SK-N-SH treated with all-trans-retinoic acid at 6 μM for 48 hours (cell line): ENCODE measurements at regions not wholly inside any gene's neighbourhood (a gene's known extent, or its start where the extent isn't known, plus 50 kb on each side); places are given as distances from the start of the nearest gene placed in this dataset.

Source experiments
- ATAC-seq: fragments of 200-7000 bp; cut with Tn5 transposase; 3 replicates; pipeline ENCODE4 v1.9.1; 2020; ENCODE audit warnings: mild to moderate bottlenecking, moderate library complexity
- ARNTL ChIP-seq: fragments of 450-650 bp; formaldehyde crosslinking; IDR thresholded peaks from 2 replicates; pipeline ENCODE4 v1.5.0; 2020; ENCODE audit warnings: low read depth, mild to moderate bottlenecking, moderate library complexity, borderline replicate concordance
- BACH2 ChIP-seq: fragments of 250-450 bp; sonication (Bioruptor Pico); IDR thresholded peaks from 2 replicates; pipeline ENCODE4 v1.9.0; 2021; ENCODE audit warnings: mild to moderate bottlenecking, borderline replicate concordance
- CSDC2 ChIP-seq: fragments of 250-450 bp; sonication (Bioruptor Pico); IDR thresholded peaks from 2 replicates; pipeline ENCODE4 v1.5.0; 2020; ENCODE audit warnings: mild to moderate bottlenecking, moderate library complexity
- ESRRG ChIP-seq: fragments of 250-450 bp; sonication (Bioruptor Pico); IDR thresholded peaks from 2 replicates; pipeline ENCODE4 v1.6.1; 2021; ENCODE audit warnings: mild to moderate bottlenecking
- GLIS3 ChIP-seq: fragments of 250-450 bp; sonication (Bioruptor Pico); IDR thresholded peaks from 2 replicates; pipeline ENCODE4 v1.5.0; 2020; ENCODE audit warnings: mild to moderate bottlenecking, moderate library complexity
- ISL1 ChIP-seq: fragments of 250-450 bp; sonication (Bioruptor Pico); IDR thresholded peaks from 2 replicates; pipeline ENCODE4 v2.1.2; 2022; ENCODE audit warnings: mild to moderate bottlenecking, moderate library complexity
- OSR1 ChIP-seq: fragments of 250-450 bp; sonication (Bioruptor Pico); IDR thresholded peaks from 2 replicates; pipeline ENCODE4 v1.8.0; 2022; ENCODE audit warnings: moderate library complexity, mild to moderate bottlenecking, inconsistent platforms
- PPARA ChIP-seq: fragments of 250-450 bp; sonication (Bioruptor Pico); IDR thresholded peaks from 2 replicates; pipeline ENCODE4 v1.5.0; 2020; ENCODE audit warnings: mild to moderate bottlenecking, borderline replicate concordance
- RARB ChIP-seq: fragments of 250-450 bp; sonication (Bioruptor Pico); IDR thresholded peaks from 2 replicates; pipeline ENCODE4 v1.8.0; 2021; ENCODE audit warnings: mild to moderate bottlenecking, moderate library complexity
- SNAI2 ChIP-seq: fragments of 250-450 bp; sonication (Bioruptor Pico); IDR thresholded peaks from 2 replicates; pipeline ENCODE4 v1.5.0; 2020; ENCODE audit warnings: mild to moderate bottlenecking, moderate library complexity
- TCF4 ChIP-seq: fragments of 250-450 bp; sonication (Bioruptor Pico); IDR thresholded peaks from 2 replicates; pipeline ENCODE4 v1.8.0; 2021; ENCODE audit warnings: mild to moderate bottlenecking, moderate library complexity, borderline replicate concordance
- TOX ChIP-seq: fragments of 250-450 bp; sonication (Bioruptor Pico); IDR thresholded peaks from 2 replicates; pipeline ENCODE4 v1.8.0; 2021; ENCODE audit warnings: mild to moderate bottlenecking, moderate library complexity, borderline replicate concordance
- ZC3H10 ChIP-seq: fragments of 250-450 bp; sonication (Bioruptor Pico); IDR thresholded peaks from 2 replicates; pipeline ENCODE4 v1.5.1; 2021; ENCODE audit warnings: mild to moderate bottlenecking, moderate library complexity
- ZFP3 ChIP-seq: fragments of 250-450 bp; sonication (Bioruptor Pico); IDR thresholded peaks from 2 replicates; pipeline ENCODE4 v1.5.0; 2020; ENCODE audit warnings: mild to moderate bottlenecking, moderate library complexity
- ZNF565 ChIP-seq: fragments of 450-650 bp; formaldehyde crosslinking; conservative IDR thresholded peaks from 2 replicates; pipeline ENCODE4 v1.5.0; 2020; ENCODE audit warnings: low read depth, mild to moderate bottlenecking, moderate library complexity
- ZNF70 ChIP-seq: fragments of 450-650 bp; formaldehyde crosslinking; IDR thresholded peaks from 2 replicates; pipeline ENCODE4 v1.5.0; 2020; ENCODE audit warnings: mild to moderate bottlenecking, moderate library complexity
- ZNF8 ChIP-seq: fragments of 450-650 bp; formaldehyde crosslinking; IDR thresholded peaks from 2 replicates; pipeline ENCODE4 v1.5.0; 2020; ENCODE audit warnings: mild to moderate bottlenecking, moderate library complexity
- TF ChIP-seq, protein P1 (sequence below): fragments of 250-450 bp; sonication (Bioruptor Pico); IDR thresholded peaks from 2 replicates; pipeline ENCODE4 v1.5.1; 2020; ENCODE audit warnings: low read depth, mild to moderate bottlenecking, moderate library complexity
- TF ChIP-seq, protein P2 (sequence below): fragments of 250-450 bp; sonication (Bioruptor Pico); IDR thresholded peaks from 2 replicates; pipeline ENCODE4 v1.8.0; 2020; ENCODE audit warnings: mild to moderate bottlenecking, moderate library complexity, borderline replicate concordance
- TF ChIP-seq, protein P3 (sequence below): fragments of 250-450 bp; sonication (Bioruptor Pico); IDR thresholded peaks from 2 replicates; pipeline ENCODE4 v1.5.0; 2020; ENCODE audit warnings: mild to moderate bottlenecking, moderate library complexity
- TF ChIP-seq, protein P4 (sequence below): fragments of 250-450 bp; sonication (Bioruptor Pico); IDR thresholded peaks from 2 replicates; pipeline ENCODE4 v1.5.1; 2021; ENCODE audit warnings: mild to moderate bottlenecking, moderate library complexity
- TF ChIP-seq, protein P5 (sequence below): fragments of 250-450 bp; sonication (Bioruptor Pico); IDR thresholded peaks from 2 replicates; pipeline ENCODE4 v1.8.0; 2021; ENCODE audit warnings: low read depth, mild to moderate bottlenecking, moderate library complexity, borderline replicate concordance

DNA sequence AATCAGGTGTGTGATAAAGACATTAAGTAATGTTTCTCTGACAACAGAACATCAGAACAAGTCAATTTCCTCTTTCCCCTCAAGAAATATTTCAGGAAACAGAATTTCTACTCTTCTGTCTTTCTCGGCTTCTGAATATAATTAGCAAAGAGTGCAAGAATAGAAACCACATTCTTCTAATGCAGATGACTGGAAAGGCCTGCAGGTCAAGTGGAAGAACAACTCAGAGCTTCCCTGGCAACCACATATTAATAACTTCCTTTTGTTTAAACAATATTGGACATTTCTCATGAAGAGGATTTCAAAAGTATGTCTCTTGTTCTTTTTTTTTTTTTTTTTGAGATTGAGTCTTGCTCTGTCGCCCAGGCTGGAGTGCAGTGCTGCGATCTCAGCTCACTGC is 225.5 kb downstream of the PARM1 start:
- no peak for ATAC-seq
- TF ChIP-seq GLIS3 (CRISPR knock-in tag) (no peak), ZC3H10 (CRISPR knock-in tag) (no peak), BACH2 (no peak), PPARA (CRISPR knock-in tag) (no peak), ZNF8 (CRISPR knock-in tag) (no peak), ZFP3 (CRISPR knock-in tag) (no peak), OSR1 (CRISPR knock-in tag) (no peak), TCF4 (CRISPR knock-in tag) (no peak), TOX (CRISPR knock-in tag) (no peak), ARNTL (CRISPR knock-in tag) (no peak)
- TF ChIP-seq, protein P1, sequence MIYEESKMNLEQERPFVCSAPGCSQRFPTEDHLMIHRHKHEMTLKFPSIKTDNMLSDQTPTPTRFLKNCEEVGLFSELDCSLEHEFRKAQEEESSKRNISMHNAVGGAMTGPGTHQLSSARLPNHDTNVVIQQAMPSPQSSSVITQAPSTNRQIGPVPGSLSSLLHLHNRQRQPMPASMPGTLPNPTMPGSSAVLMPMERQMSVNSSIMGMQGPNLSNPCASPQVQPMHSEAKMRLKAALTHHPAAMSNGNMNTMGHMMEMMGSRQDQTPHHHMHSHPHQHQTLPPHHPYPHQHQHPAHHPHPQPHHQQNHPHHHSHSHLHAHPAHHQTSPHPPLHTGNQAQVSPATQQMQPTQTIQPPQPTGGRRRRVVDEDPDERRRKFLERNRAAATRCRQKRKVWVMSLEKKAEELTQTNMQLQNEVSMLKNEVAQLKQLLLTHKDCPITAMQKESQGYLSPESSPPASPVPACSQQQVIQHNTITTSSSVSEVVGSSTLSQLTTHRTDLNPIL (CRISPR knock-in tag) = no peak
- TF ChIP-seq, protein P2, sequence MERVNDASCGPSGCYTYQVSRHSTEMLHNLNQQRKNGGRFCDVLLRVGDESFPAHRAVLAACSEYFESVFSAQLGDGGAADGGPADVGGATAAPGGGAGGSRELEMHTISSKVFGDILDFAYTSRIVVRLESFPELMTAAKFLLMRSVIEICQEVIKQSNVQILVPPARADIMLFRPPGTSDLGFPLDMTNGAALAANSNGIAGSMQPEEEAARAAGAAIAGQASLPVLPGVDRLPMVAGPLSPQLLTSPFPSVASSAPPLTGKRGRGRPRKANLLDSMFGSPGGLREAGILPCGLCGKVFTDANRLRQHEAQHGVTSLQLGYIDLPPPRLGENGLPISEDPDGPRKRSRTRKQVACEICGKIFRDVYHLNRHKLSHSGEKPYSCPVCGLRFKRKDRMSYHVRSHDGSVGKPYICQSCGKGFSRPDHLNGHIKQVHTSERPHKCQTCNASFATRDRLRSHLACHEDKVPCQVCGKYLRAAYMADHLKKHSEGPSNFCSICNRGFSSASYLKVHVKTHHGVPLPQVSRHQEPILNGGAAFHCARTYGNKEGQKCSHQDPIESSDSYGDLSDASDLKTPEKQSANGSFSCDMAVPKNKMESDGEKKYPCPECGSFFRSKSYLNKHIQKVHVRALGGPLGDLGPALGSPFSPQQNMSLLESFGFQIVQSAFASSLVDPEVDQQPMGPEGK (CRISPR knock-in tag) = no peak

DNA sequence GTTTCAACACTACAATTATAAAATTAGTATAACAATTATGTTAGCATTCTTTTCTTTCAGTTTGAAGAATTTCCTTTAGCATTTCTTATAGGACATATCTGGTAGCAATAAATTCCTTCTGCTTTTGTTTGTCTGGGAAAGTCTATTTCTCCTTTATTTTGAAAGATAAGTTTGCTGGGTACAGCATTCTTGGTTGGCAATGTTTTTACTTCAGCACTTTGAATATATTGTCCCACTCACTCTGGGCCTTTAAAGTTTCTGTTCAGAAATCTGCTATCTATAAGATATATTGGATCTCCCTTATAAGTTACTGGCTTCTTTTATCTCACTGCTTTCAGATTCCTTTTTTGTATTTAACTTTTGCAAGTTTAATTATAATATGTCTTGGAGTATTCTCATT is 222.1 kb downstream of the PARM1 start:
- TF ChIP-seq ISL1 (CRISPR knock-in tag) = no peak
- TF ChIP-seq, protein P3, sequence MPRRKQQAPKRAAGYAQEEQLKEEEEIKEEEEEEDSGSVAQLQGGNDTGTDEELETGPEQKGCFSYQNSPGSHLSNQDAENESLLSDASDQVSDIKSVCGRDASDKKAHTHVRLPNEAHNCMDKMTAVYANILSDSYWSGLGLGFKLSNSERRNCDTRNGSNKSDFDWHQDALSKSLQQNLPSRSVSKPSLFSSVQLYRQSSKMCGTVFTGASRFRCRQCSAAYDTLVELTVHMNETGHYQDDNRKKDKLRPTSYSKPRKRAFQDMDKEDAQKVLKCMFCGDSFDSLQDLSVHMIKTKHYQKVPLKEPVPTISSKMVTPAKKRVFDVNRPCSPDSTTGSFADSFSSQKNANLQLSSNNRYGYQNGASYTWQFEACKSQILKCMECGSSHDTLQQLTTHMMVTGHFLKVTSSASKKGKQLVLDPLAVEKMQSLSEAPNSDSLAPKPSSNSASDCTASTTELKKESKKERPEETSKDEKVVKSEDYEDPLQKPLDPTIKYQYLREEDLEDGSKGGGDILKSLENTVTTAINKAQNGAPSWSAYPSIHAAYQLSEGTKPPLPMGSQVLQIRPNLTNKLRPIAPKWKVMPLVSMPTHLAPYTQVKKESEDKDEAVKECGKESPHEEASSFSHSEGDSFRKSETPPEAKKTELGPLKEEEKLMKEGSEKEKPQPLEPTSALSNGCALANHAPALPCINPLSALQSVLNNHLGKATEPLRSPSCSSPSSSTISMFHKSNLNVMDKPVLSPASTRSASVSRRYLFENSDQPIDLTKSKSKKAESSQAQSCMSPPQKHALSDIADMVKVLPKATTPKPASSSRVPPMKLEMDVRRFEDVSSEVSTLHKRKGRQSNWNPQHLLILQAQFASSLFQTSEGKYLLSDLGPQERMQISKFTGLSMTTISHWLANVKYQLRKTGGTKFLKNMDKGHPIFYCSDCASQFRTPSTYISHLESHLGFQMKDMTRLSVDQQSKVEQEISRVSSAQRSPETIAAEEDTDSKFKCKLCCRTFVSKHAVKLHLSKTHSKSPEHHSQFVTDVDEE (CRISPR knock-in tag) = no peak
- no peak for TF ChIP-seq ZFP3 (CRISPR knock-in tag)
- no peak for TF ChIP-seq ZNF565
- TF ChIP-seq, protein P2 (CRISPR knock-in tag) = no peak
- TF ChIP-seq, protein P4, sequence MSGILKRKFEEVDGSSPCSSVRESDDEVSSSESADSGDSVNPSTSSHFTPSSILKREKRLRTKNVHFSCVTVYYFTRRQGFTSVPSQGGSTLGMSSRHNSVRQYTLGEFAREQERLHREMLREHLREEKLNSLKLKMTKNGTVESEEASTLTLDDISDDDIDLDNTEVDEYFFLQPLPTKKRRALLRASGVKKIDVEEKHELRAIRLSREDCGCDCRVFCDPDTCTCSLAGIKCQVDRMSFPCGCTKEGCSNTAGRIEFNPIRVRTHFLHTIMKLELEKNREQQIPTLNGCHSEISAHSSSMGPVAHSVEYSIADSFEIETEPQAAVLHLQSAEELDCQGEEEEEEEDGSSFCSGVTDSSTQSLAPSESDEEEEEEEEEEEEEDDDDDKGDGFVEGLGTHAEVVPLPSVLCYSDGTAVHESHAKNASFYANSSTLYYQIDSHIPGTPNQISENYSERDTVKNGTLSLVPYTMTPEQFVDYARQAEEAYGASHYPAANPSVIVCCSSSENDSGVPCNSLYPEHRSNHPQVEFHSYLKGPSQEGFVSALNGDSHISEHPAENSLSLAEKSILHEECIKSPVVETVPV (CRISPR knock-in tag) = no peak
- no peak for TF ChIP-seq ZC3H10 (CRISPR knock-in tag)
- no peak for TF ChIP-seq GLIS3 (CRISPR knock-in tag)
- TF ChIP-seq, protein P5, sequence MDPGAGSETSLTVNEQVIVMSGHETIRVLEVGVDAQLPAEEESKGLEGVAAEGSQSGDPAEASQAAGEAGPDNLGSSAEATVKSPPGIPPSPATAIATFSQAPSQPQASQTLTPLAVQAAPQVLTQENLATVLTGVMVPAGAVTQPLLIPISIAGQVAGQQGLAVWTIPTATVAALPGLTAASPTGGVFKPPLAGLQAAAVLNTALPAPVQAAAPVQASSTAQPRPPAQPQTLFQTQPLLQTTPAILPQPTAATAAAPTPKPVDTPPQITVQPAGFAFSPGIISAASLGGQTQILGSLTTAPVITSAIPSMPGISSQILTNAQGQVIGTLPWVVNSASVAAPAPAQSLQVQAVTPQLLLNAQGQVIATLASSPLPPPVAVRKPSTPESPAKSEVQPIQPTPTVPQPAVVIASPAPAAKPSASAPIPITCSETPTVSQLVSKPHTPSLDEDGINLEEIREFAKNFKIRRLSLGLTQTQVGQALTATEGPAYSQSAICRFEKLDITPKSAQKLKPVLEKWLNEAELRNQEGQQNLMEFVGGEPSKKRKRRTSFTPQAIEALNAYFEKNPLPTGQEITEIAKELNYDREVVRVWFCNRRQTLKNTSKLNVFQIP = no peak
- no peak for TF ChIP-seq CSDC2 (CRISPR knock-in tag)
- TF ChIP-seq BACH2 = no peak
- TF ChIP-seq SNAI2 (CRISPR knock-in tag) = no peak
- TF ChIP-seq ZNF8 (CRISPR knock-in tag) = no peak
- no peak for TF ChIP-seq PPARA (CRISPR knock-in tag)
- no peak for TF ChIP-seq TCF4 (CRISPR knock-in tag)
- no peak for ATAC-seq

DNA sequence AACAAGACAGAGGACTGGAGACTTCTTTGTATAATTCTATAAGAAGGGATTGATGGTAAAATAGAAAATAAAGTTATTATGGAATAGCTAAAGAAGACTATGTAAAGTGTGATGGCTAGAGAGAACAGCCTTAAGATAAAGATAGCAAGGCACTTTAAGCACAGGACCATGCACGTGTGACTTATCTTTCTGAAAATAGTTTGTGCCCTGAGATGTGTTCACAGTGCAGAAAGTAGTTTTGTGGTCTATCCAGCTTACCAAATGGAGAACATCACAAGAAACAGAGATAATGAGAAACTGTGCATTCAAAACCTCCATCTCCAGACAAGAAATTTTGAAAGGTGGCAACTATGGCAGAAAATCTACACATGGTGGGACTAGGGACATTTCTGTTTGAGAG is 213.3 kb downstream of the PARM1 start:
- no peak for ATAC-seq
- TF ChIP-seq RARB (CRISPR knock-in tag) (no peak), ZNF70 (no peak), ESRRG (CRISPR knock-in tag) (no peak), ARNTL (CRISPR knock-in tag) (no peak), ISL1 (CRISPR knock-in tag) (no peak), PPARA (CRISPR knock-in tag) (no peak)
- TF ChIP-seq, all 23 proteins: peak for 0
